Liver (tissue), 8 donors: ENCODE measurements at regions not wholly inside any gene's neighbourhood (a gene's known extent, or its start where the extent isn't known, plus 50 kb on each side); places are given as distances from the start of the nearest gene placed in this dataset.

Source experiments
- DNase-seq: peaks from one replicate; pipeline ENCODE4 v3.0.0-alpha.2; 2017; ENCODE audit warnings: low spot score
- H3K27ac ChIP-seq, 2 donors: one replicate each; pipeline ENCODE4 v1.7.0; 2013; ENCODE audit warnings: inconsistent platforms in 2 of 2, low read length in 2 of 2, control low read depth in 1 of 2, low read depth in 1 of 2, mild to moderate bottlenecking in 1 of 2
- H3K27me3 ChIP-seq, 4 donors: one replicate each; pipeline versions ENCODE4 v1.6.1 to v1.7.0; 2013; ENCODE audit warnings: low read length in 3 of 4, inconsistent platforms in 1 of 4, mild to moderate bottlenecking in 1 of 4, moderate library complexity in 1 of 4; ENCODE audit not compliant: control insufficient read depth in 4 of 4, insufficient read depth in 4 of 4
- H3K36me3 ChIP-seq, 4 donors: one replicate each; pipeline versions ENCODE4 v1.6.1 to v1.7.0; 2013; ENCODE audit warnings: low read length in 3 of 4, mild to moderate bottlenecking in 3 of 4, low read depth in 1 of 4, moderate library complexity in 1 of 4; ENCODE audit not compliant: control insufficient read depth in 4 of 4, insufficient read depth in 3 of 4
- H3K4me1 ChIP-seq, 4 donors: one replicate each; pipeline versions ENCODE4 v1.6.1 to v1.7.0; 2013; ENCODE audit warnings: low read length in 3 of 4, mild to moderate bottlenecking in 3 of 4, moderate library complexity in 1 of 4; ENCODE audit not compliant: control insufficient read depth in 4 of 4, insufficient read depth in 4 of 4
- H3K4me3 ChIP-seq, 3 donors: one replicate each; pipeline versions ENCODE4 v1.6.1 to v1.7.0; 2013; ENCODE audit warnings: low read length in 3 of 3, control low read depth in 1 of 3, low read depth in 1 of 3, mild to moderate bottlenecking in 1 of 3
- H3K9ac ChIP-seq, 2 donors: one replicate each; pipeline ENCODE4 v1.7.0; 2013; ENCODE audit warnings: low read length in 2 of 2, mild to moderate bottlenecking in 2 of 2, moderate library complexity in 2 of 2, control low read depth in 1 of 2, low read depth in 1 of 2
- H3K9me3 ChIP-seq, 4 donors: one replicate each; pipeline versions ENCODE4 v1.6.1 to v1.7.0; 2013; ENCODE audit warnings: low read length in 3 of 4; ENCODE audit not compliant: control insufficient read depth in 4 of 4
- FOXA1 ChIP-seq: IDR thresholded peaks from 2 replicates; pipeline ENCODE4 v1.6.1; 2016; ENCODE audit warnings: antibody characterized with exemption
- GABPA ChIP-seq, 2 donors: IDR thresholded peaks in 1 of 2; conservative IDR thresholded peaks in 1 of 2; 2 replicates each; pipeline ENCODE4 v1.6.1; 2016; ENCODE audit warnings: antibody characterized with exemption in 2 of 2, mild to moderate bottlenecking in 1 of 2, moderate library complexity in 1 of 2
- HNF4A ChIP-seq, 2 donors: conservative IDR thresholded peaks; 2 replicates each; pipeline ENCODE4 v1.6.1; 2016; ENCODE audit warnings: antibody characterized with exemption in 2 of 2, mild to moderate bottlenecking in 2 of 2
- HNF4G ChIP-seq: IDR thresholded peaks from 2 replicates; pipeline ENCODE4 v1.6.1; 2016; ENCODE audit warnings: antibody characterized with exemption
- JUND ChIP-seq, 2 donors: IDR thresholded peaks; 2 replicates each; pipeline ENCODE4 v1.6.1; 2016; ENCODE audit warnings: antibody characterized with exemption in 2 of 2
- RAD21 ChIP-seq, 2 donors: IDR thresholded peaks; 2 replicates each; pipeline ENCODE4 v1.6.1; 2016; ENCODE audit warnings: antibody characterized with exemption in 2 of 2, mild to moderate bottlenecking in 2 of 2
- SP1 ChIP-seq: IDR thresholded peaks from 2 replicates; pipeline ENCODE4 v1.6.1; 2018; ENCODE audit warnings: antibody characterized with exemption, mild to moderate bottlenecking
- YY1 ChIP-seq: IDR thresholded peaks from 2 replicates; pipeline ENCODE4 v1.6.1; 2016; ENCODE audit warnings: antibody characterized with exemption, mild to moderate bottlenecking
- ZBTB33 ChIP-seq: IDR thresholded peaks from 2 replicates; pipeline ENCODE4 v1.6.1; 2016; ENCODE audit warnings: antibody characterized with exemption
- WGBS: extraction: QIAGEN DNeasy Blood & Tissue Kit; methylation state at CpG from one replicate; pipeline ENCODE4 v1.1.7; 2013; 5-methylcytosine and 5-hydroxymethylcytosine counted together
- TF ChIP-seq, protein P1 (sequence below): fragments of 150-350 bp; IDR thresholded peaks from 2 replicates; pipeline ENCODE4 v1.5.1; 2017; ENCODE audit warnings: improper control_type of control experiment, low read depth, low read length; ENCODE audit not compliant: missing input control
- donor health status: healthy.
- donor health status: healthy.
- donor health status: healthy.
- donor health status: healthy.
- donor health status: healthy.

- H3K27ac ChIP-seq = no peak overlapping the region
- no peak for DNase-seq
- TF ChIP-seq GABPA (IDR thresholded peaks at IDR 0.05 in 1 of 2, conservative IDR thresholded peaks at IDR 0.05 in 1 of 2) (no peak), ZBTB33 (no peak), FOXA1 (no peak), RAD21 (IDR thresholded peaks at IDR 0.05) (peak in 1 of 2 donors; percentile 26), HNF4A (conservative IDR thresholded peaks at IDR 0.05) (peak; percentile 29 to 76), HNF4G (no peak)
Observed at GRCh38 chr6:141783585-141783984, 349.1 kb upstream of the GJE1 start.

DNA sequence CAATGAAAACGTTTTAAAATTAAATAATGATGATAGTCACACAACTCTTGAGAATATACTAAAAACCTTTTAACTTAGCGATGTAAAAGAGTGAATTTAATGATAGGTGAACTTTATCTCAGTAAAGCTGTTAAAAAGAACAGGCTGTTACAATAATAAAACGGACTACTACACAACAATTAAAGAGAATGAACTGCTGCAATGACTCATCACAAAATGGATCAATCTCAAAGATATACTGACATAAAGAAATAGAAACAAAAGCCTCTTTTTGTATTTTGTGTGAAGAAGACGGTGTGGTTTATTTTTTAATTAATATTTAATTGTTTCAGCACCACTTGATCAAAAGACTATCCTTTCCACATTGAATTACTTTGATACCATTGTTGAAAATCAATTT, 352.4 kb upstream of the GJE1 start:
- peaks cover 0 to 11% (median 4%) of the 10 kb centered on the region in 4 donors for H3K4me1 ChIP-seq

More at GRCh38 chr6:141783585-141783984, 349.1 kb upstream of the GJE1 start:
- no peaks in the 10 kb centered on the region for H3K36me3 ChIP-seq
- no peak overlapping the region for H3K9ac ChIP-seq
- 33% methylated on average over 2 of the region's 2 CpGs for WGBS
- H3K4me3 ChIP-seq = no peak overlapping the region
- H3K4me1 ChIP-seq = peaks cover 3 to 20% (median 11%) of the 10 kb centered on the region in 4 donors
- no peaks in the 10 kb centered on the region for H3K27me3 ChIP-seq
- no peaks in the 10 kb centered on the region for H3K9me3 ChIP-seq

More for the DNA sequence above, 352.4 kb upstream of the GJE1 start:
- H3K27me3 ChIP-seq = no peaks in the 10 kb centered on the region
- no peak overlapping the region for H3K4me3 ChIP-seq
- TF ChIP-seq JUND (IDR thresholded peaks at IDR 0.05) = no peak
- TF ChIP-seq, protein P1, sequence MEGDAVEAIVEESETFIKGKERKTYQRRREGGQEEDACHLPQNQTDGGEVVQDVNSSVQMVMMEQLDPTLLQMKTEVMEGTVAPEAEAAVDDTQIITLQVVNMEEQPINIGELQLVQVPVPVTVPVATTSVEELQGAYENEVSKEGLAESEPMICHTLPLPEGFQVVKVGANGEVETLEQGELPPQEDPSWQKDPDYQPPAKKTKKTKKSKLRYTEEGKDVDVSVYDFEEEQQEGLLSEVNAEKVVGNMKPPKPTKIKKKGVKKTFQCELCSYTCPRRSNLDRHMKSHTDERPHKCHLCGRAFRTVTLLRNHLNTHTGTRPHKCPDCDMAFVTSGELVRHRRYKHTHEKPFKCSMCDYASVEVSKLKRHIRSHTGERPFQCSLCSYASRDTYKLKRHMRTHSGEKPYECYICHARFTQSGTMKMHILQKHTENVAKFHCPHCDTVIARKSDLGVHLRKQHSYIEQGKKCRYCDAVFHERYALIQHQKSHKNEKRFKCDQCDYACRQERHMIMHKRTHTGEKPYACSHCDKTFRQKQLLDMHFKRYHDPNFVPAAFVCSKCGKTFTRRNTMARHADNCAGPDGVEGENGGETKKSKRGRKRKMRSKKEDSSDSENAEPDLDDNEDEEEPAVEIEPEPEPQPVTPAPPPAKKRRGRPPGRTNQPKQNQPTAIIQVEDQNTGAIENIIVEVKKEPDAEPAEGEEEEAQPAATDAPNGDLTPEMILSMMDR = no peak
- no peak for TF ChIP-seq YY1
- TF ChIP-seq SP1 = no peak
- TF ChIP-seq RAD21 (IDR thresholded peaks at IDR 0.05) = no peak
- TF ChIP-seq HNF4G = no peak
- TF ChIP-seq ZBTB33 = no peak
- 62% methylated on average over 4 of the region's 4 CpGs for WGBS
- no peaks in the 10 kb centered on the region for H3K9me3 ChIP-seq
- no peaks in the 10 kb centered on the region for H3K36me3 ChIP-seq
- no peak overlapping the region for H3K9ac ChIP-seq
- no peak for DNase-seq
- no peak overlapping the region for H3K27ac ChIP-seq
